ENCODE measurements at regions not wholly inside any gene's neighbourhood (a gene's known extent, or its start where the extent isn't known, plus 50 kb on each side); places are given as distances from the start of the nearest gene placed in this dataset.
A peak's percentile ranks its signal among the peaks of the same experiment; 100 is the strongest.

- H3K56ac ChIP-seq (replicated peaks; ENCODE audit: insufficient read length, low read depth, low read length): no peak overlapping the region
- no peaks in the 10 kb centered on the region for H3K79me2 ChIP-seq (ENCODE audit: control insufficient read depth in 1 of 2, insufficient read depth in 2 of 2, low read length in 2 of 2)
- H2BK15ac ChIP-seq (ENCODE audit: low read length): no peak overlapping the region
- peaks cover 0 to 11% (median 2%) of the 10 kb centered on the region in 4 experiments; a peak in 5 of 7 replicates for H3K4me1 ChIP-seq (replicated peaks in 1 of 4; ENCODE audit: control insufficient read depth in 3 of 4, insufficient read depth in 4 of 4, low read length in 3 of 4)
- no peak overlapping the region for H2BK5ac ChIP-seq (ENCODE audit: low read depth, low read length)
- no peak overlapping the region for H3K27ac ChIP-seq (ENCODE audit: low read depth, low read length)
- ChIA-PET POLR2A (ENCODE audit: partially characterized antibody) (no interaction called here), CTCF (ENCODE audit: partially characterized antibody) (interaction anchor here (0.7 to 10.6 kb wide), 3 partner anchors 9 to 68 kb away, joined by 3 to 175 read pairs (median 3); partner anchors contain the start of gene SDK2)
- H4K5ac ChIP-seq (ENCODE audit: insufficient read length, low read depth, low read length): no peak overlapping the region
- WGBS, 2 experiments (ENCODE audit: extremely low coverage in 1 of 2, insufficient coverage in 1 of 2, insufficient read length in 1 of 2, insufficient replicate concordance in 2 of 2, low coverage in 1 of 2, low lambda C conversion rate in 2 of 2, missing lambda C conversion rate in 1 of 2): 74% methylated on average over 10 of the region's 10 CpGs; no CpG with 5 or more reads in 1 of the 2 experiments
- FAIRE-seq: no peak
- peaks cover 3% of the 10 kb centered on the region; the same call in 1 of the 2 replicates for H3K23me2 ChIP-seq (ENCODE audit: low read depth, low read length)
- H3K9me3 ChIP-seq (ENCODE audit: insufficient read depth in 2 of 2, low read depth in 1 of 2, low read length in 1 of 2): no peaks in the 10 kb centered on the region
- no peak overlapping the region for H3K4ac ChIP-seq (replicated peaks; ENCODE audit: insufficient read length, low read depth, low read length)
- no peak overlapping the region for H2BK12ac ChIP-seq (ENCODE audit: low read depth, low read length)
- no peak overlapping the region for H4K91ac ChIP-seq (replicated peaks; ENCODE audit: insufficient read length, low read length)
- H3K79me1 ChIP-seq (ENCODE audit: low read depth, low read length): no peaks in the 10 kb centered on the region
- no peak overlapping the region for H2AFZ ChIP-seq (ENCODE audit: low read length)
- no peak overlapping the region; a peak in 1 of 4 replicates for H3K4me2 ChIP-seq (ENCODE audit: insufficient read depth in 1 of 2, low read depth in 2 of 2, low read length in 2 of 2)
- H4K8ac ChIP-seq (ENCODE audit: extremely low read depth, insufficient read depth, low read length): no peak overlapping the region
- no peaks in the 10 kb centered on the region for H3K36me3 ChIP-seq (ENCODE audit: control insufficient read depth in 2 of 4, insufficient read depth in 4 of 4, low read length in 3 of 4)
- no peak overlapping the region for H2AK5ac ChIP-seq (ENCODE audit: low read depth, low read length)
- no peak for DNase-seq (ENCODE audit: low read depth in 1 of 2, low spot score in 2 of 2)
- H2BK20ac ChIP-seq (ENCODE audit: low read length): no peak overlapping the region
- peaks cover 0 to 2% (median 0%) of the 10 kb centered on the region in 4 experiments; a peak in 2 of 7 replicates for H3K27me3 ChIP-seq (replicated peaks in 1 of 4; ENCODE audit: control insufficient read depth in 3 of 4, extremely low read depth in 1 of 4, insufficient read depth in 3 of 4, low read length in 3 of 4)
- H3K14ac ChIP-seq (ENCODE audit: insufficient read length): no peak overlapping the region
- no peak overlapping the region for H3K18ac ChIP-seq (ENCODE audit: extremely low read depth, low read length)
- no peak overlapping the region for H3K9ac ChIP-seq (replicated peaks in 1 of 4; ENCODE audit: extremely low read depth in 1 of 4, low read depth in 3 of 4, low read length in 3 of 4)
- TF ChIP-seq MAX (IDR thresholded peaks at IDR 0.05) (peak; percentile 33; the same call in 1 of the 2 replicates), SIN3A (conservative IDR thresholded peaks at IDR 0.05 in 1 of 2, IDR thresholded peaks at IDR 0.05 in 1 of 2; ENCODE audit: low read depth in 1 of 2, low read length in 2 of 2) (0 out of 4 replicates have a peak, but pooled peaks of 1 of the 2 experiments have one; percentile 35), SUZ12 (IDR thresholded peaks at IDR 0.05; ENCODE audit: low read length) (no peak)
- H4K20me1 ChIP-seq (replicated peaks in 1 of 2; ENCODE audit: control insufficient read depth in 1 of 2, insufficient read depth in 2 of 2, low read length in 2 of 2): no peaks in the 10 kb centered on the region
- H2BK120ac ChIP-seq (replicated peaks; ENCODE audit: low read depth, low read length): no peak overlapping the region
- no peak overlapping the region for H3K23ac ChIP-seq (ENCODE audit: insufficient read length)
- H3K4me3 ChIP-seq (ENCODE audit: extremely low read depth in 1 of 4, insufficient read depth in 2 of 4, low read depth in 3 of 4, low read length in 4 of 4): no peak overlapping the region
Observed at GRCh38 chr17:73715769-73716168, 71.5 kb upstream of the SDK2 start.
